ENCODE measurements at regions not wholly inside any gene's neighbourhood (a gene's known extent, or its start where the extent isn't known, plus 50 kb on each side); places are given as distances from the start of the nearest gene placed in this dataset.

DNA sequence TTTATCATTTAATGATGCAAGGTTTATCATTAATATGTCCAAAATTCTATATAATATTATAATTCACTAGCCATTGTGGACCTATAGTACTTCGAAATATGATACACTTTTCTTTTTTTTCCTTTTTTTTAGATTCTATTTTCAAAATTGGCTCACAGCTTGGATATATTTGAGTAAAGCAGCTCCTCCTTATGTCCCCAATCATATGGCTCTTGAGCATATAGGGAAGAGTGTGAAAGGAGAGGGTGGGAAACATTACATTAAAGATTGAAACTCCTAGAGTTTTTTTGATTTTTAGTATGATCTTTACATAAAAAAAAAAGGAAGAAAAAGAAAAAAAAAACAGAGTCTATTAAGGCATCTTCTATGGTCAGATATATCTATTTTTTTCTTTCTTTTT lies 457.9 kb downstream of the RIT2 start:
- no peak overlapping the region for H3K4me3 ChIP-seq (ENCODE audit: insufficient read depth, low read depth, low read length)
- no peak for DNase-seq
- H3K36me3 ChIP-seq (replicated peaks; ENCODE audit: control insufficient read depth, insufficient read depth, low read length) = no peaks in the 10 kb centered on the region
- no peaks in the 10 kb centered on the region for H3K27me3 ChIP-seq (ENCODE audit: control insufficient read depth, insufficient read depth, low read length)

DNA sequence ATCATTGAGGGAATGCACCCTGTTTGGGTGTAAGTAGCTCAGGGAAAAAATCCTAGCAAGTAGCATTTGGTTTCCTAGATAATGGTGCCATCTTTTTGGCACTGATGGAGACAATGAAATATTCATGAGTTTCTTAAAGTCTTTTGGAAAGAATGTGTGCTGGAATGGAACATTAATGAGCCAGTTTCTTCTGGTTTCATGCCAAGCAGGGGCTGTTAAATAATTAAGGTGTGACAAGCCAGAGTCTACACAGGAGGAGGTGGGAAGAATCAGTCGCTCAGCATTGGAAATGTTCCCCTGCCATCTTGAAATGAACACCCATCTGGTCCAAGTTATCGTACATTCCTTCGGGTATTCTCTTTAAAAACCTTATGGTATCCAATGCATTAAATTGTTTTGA lies 457.3 kb downstream of the RIT2 start:
- Histone ChIP-seq H3K27me3 (ENCODE audit: control insufficient read depth, insufficient read depth, low read length) (no peaks in the 10 kb centered on the region), H3K36me3 (replicated peaks; ENCODE audit: control insufficient read depth, insufficient read depth, low read length) (no peaks in the 10 kb centered on the region), H3K4me3 (ENCODE audit: insufficient read depth, low read depth, low read length) (no peak overlapping the region)
- DNase-seq = no peak

DNA sequence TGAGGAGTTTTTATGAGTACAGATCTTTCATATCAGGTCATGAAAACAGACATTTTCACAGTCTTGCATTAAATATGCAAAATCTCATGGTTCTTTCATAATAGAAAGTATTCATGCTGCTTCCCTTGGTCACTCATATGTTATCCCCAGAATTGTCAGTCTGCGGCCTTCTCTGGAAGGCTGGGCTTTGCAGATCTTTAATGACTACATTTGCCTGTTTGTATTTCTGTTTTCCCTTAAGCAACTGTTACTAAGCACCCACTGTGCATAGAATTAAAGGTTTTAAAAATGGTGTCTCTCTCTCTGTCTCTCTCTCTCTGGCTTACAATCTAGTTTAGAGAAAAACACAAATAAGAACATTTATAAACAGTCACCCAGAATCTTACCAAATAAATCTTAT lies 456.3 kb downstream of the RIT2 start:
- DNase-seq = no peak
- Histone ChIP-seq H3K27me3 (ENCODE audit: control insufficient read depth, insufficient read depth, low read length) (no peaks in the 10 kb centered on the region), H3K36me3 (replicated peaks; ENCODE audit: control insufficient read depth, insufficient read depth, low read length) (no peaks in the 10 kb centered on the region), H3K4me3 (ENCODE audit: insufficient read depth, low read depth, low read length) (no peak overlapping the region)

DNA sequence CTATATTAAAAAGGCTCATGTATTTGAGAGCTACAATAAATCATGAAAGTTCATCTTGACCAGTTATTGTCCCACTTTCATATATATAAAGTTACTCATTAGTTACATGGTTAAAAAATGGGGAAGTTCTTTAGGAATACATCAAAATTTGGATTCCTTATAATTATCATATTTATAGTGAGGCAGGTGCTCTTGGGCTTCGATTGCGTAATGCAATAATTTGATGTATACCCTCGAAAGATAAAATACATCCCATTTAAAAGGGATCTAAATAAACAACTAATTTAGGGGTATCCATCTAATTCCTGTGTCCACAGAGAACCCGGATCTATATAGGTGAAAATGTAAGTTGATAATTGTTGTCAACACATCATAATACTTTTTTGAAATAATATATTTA lies 444.6 kb downstream of the RIT2 start:
- H3K36me3 ChIP-seq (replicated peaks; ENCODE audit: control insufficient read depth, insufficient read depth, low read length) = no peaks in the 10 kb centered on the region
- no peak for DNase-seq
- H3K4me3 ChIP-seq (ENCODE audit: insufficient read depth, low read depth, low read length) = no peak overlapping the region
- no peaks in the 10 kb centered on the region for H3K27me3 ChIP-seq (ENCODE audit: control insufficient read depth, insufficient read depth, low read length)

DNA sequence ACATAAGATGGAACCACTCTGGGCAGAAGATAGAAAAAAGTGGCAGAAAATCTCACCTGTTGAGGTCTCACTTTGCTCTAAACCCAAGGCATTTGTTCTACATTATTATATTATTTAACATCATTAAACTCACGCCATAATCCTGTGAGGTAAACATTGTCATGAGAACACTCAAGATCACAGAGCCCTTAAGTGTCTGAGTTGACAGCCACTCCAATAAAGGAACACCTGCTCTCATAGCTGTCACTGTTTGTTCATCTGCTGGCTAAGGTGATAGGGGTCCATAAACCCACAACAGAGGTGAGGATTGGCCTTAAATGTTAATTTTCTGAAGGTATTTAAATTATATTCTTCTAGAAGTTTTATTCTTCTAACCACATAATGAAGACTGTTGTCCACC lies 439.7 kb downstream of the RIT2 start:
- Histone ChIP-seq H3K4me3 (ENCODE audit: insufficient read depth, low read depth, low read length) (no peak overlapping the region), H3K36me3 (replicated peaks; ENCODE audit: control insufficient read depth, insufficient read depth, low read length) (no peaks in the 10 kb centered on the region), H3K27me3 (ENCODE audit: control insufficient read depth, insufficient read depth, low read length) (no peaks in the 10 kb centered on the region)
- DNase-seq = no peak

DNA sequence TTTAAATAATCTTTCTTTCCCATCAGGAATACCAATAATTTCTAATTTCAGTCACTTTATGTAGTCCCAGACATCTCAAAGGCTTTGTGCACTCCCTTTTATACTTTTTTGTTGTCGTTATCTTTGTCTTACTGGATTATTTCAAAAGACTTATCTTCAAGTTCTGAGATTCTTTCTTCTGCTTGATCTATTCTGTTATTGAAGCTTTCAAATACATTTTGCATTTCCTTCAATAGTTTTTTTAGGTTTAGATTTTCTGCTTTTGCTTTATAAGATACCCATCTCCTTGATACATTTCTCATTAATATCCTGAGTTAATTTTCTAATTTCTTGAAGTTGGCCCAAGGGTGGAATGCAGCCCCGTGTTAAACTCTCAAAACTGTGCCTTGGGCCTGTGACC lies 432.4 kb downstream of the RIT2 start:
- no peak for DNase-seq
- H3K27me3 ChIP-seq (ENCODE audit: control insufficient read depth, insufficient read depth, low read length) = no peaks in the 10 kb centered on the region

DNA sequence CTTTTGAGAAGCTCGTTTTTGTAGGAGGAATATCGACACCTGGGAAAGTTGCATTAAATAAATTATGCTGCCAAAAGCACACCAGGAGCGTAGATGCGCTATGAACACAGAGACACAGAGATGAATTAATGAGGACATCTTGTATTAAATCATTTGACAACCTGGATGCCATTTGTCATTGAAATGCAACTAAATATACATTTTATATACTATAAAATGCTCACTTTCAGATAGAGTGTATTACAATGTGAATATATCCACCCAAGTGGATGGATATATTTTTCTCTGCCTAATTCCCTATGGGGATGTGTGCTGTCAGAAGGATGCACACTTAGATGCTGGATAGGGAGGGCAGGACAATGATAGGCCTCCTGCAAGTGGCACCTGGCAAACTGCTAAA lies 426.2 kb downstream of the RIT2 start:
- Histone ChIP-seq H3K4me3 (ENCODE audit: insufficient read depth, low read depth, low read length) (no peak overlapping the region), H3K36me3 (replicated peaks; ENCODE audit: control insufficient read depth, insufficient read depth, low read length) (no peaks in the 10 kb centered on the region), H3K27me3 (ENCODE audit: control insufficient read depth, insufficient read depth, low read length) (no peaks in the 10 kb centered on the region)
- DNase-seq = no peak

More for the DNA sequence above, 432.4 kb downstream of the RIT2 start:
- H3K4me3 ChIP-seq (ENCODE audit: insufficient read depth, low read depth, low read length) = no peak overlapping the region
- H3K36me3 ChIP-seq (replicated peaks; ENCODE audit: control insufficient read depth, insufficient read depth, low read length) = no peaks in the 10 kb centered on the region
